Progenitor cell of endocrine pancreas (in vitro differentiated cells): ENCODE measurements at regions not wholly inside any gene's neighbourhood (a gene's known extent, or its start where the extent isn't known, plus 50 kb on each side); places are given as distances from the start of the nearest gene placed in this dataset.
"Not testable (repeated sequence)": the region's sequence is repeated elsewhere in the genome, so short reads cannot be mapped to it uniquely, and the experiment has no call there.

Experiments used
- DNase-seq: peaks from one replicate; pipeline ENCODE4 v3.0.0; 2021; ENCODE audit warnings: low spot score; ENCODE audit not compliant: unreplicated experiment
- H3K27ac Mint-ChIP-seq: 2 replicates; pipeline ENCODE4 v1.8.0; 2021; ENCODE audit warnings: mild to moderate bottlenecking, moderate library complexity, mixed read lengths
- H3K27me3 Mint-ChIP-seq: 2 replicates; pipeline ENCODE4 v1.8.0; 2021; ENCODE audit warnings: mixed read lengths
- H3K36me3 Mint-ChIP-seq: 2 replicates; pipeline ENCODE4 v1.8.0; 2022; ENCODE audit warnings: mixed read lengths; ENCODE audit not compliant: insufficient read depth
- H3K4me1 Mint-ChIP-seq: 2 replicates; pipeline ENCODE4 v1.8.0; 2021; ENCODE audit warnings: low read depth, mixed read lengths
- H3K4me3 Mint-ChIP-seq: 2 replicates; pipeline ENCODE4 v1.8.0; 2021; ENCODE audit warnings: low read depth, mild to moderate bottlenecking, moderate library complexity, mixed read lengths
- H3K9me3 Mint-ChIP-seq: 2 replicates; pipeline ENCODE4 v1.8.0; 2021; ENCODE audit warnings: low read depth, mixed read lengths
- CTCF ChIP-seq: fragments of 200-600 bp; sonication (generic); IDR thresholded peaks from one replicate; pipeline ENCODE4 v1.5.0; 2021; ENCODE audit warnings: antibody characterized with exemption, mild to moderate bottlenecking; ENCODE audit not compliant: unreplicated experiment

- Mint-ChIP-seq H3K27ac (no peak overlapping the region), H3K4me1 (peaks cover 15% of the 10 kb centered on the region), H3K4me3 (no peak overlapping the region), H3K36me3 (no peaks in the 10 kb centered on the region), H3K27me3 (peaks cover 4% of the 10 kb centered on the region), H3K9me3 (no peaks in the 10 kb centered on the region)
- DNase-seq = no peak
- TF ChIP-seq CTCF = no peak
These were observed 69.7 kb upstream of the C1QTNF9B start for GRCh38 chr13:23966691-23967615.

- H3K36me3 Mint-ChIP-seq, H3K27me3 Mint-ChIP-seq: not testable (repeated sequence)
These were observed 70.5 kb upstream of the C1QTNF9B start for GRCh38 chr13:23967792-23968191.

GRCh38 chr13:23969647-23970046, 72.3 kb upstream of the C1QTNF9B start:
- H3K36me3 Mint-ChIP-seq = no peaks in the 10 kb centered on the region

More at GRCh38 chr13:23967792-23968191, 70.5 kb upstream of the C1QTNF9B start:
- not testable (repeated sequence) for H3K27ac Mint-ChIP-seq, DNase-seq, H3K9me3 Mint-ChIP-seq, H3K4me3 Mint-ChIP-seq
- peaks cover 15% of the 10 kb centered on the region for H3K4me1 Mint-ChIP-seq

GRCh38 chr13:23979361-23980159, 82.3 kb upstream of the C1QTNF9B start:
- TF ChIP-seq CTCF = no peak
- Mint-ChIP-seq H3K36me3 (peaks cover 7% of the 10 kb centered on the region), H3K4me3 (peak overlapping the region; percentile 82), H3K4me1 (peaks cover 24% of the 10 kb centered on the region), H3K27ac (peak overlapping the region; percentile 80), H3K27me3 (peaks cover 2% of the 10 kb centered on the region), H3K9me3 (no peaks in the 10 kb centered on the region)
- DNase-seq = peak; percentile 24

More at GRCh38 chr13:23969647-23970046, 72.3 kb upstream of the C1QTNF9B start:
- Mint-ChIP-seq H3K4me1 (peaks cover 14% of the 10 kb centered on the region), H3K9me3 (peaks cover 5% of the 10 kb centered on the region), H3K27me3 (peaks cover 4% of the 10 kb centered on the region), H3K4me3 (no peak overlapping the region), H3K27ac (peak overlapping the region; percentile 74)
- DNase-seq = no peak
- TF ChIP-seq CTCF = no peak

GRCh38 chr13:23980160-23980551, 82.9 kb upstream of the C1QTNF9B start:
- Mint-ChIP-seq H3K4me3 (peak overlapping the region; percentile 82), H3K9me3 (no peaks in the 10 kb centered on the region), H3K36me3 (peaks cover 7% of the 10 kb centered on the region), H3K27ac (peak overlapping the region; percentile 80), H3K4me1 (peaks cover 26% of the 10 kb centered on the region), H3K27me3 (peaks cover 2% of the 10 kb centered on the region)
- no peak for TF ChIP-seq CTCF
- DNase-seq = peak; percentile 73
